ENCODE measurements at regions not wholly inside any gene's neighbourhood (a gene's known extent, or its start where the extent isn't known, plus 50 kb on each side); places are given as distances from the start of the nearest gene placed in this dataset.

- Histone ChIP-seq H3K23ac (ENCODE audit: low read length) (no peak overlapping the region), H3K27me3 (ENCODE audit: insufficient read depth, low read length) (no peaks in the 10 kb centered on the region), H4K8ac (ENCODE audit: low read depth, low read length) (no peak overlapping the region), H2BK120ac (ENCODE audit: insufficient read depth, low read length, poor library complexity) (no peak overlapping the region), H3K4ac (ENCODE audit: low read depth, low read length) (no peak overlapping the region), H3K36me3 (ENCODE audit: control insufficient read depth in 1 of 2, insufficient read depth in 2 of 2, low read length in 2 of 2) (no peaks in the 10 kb centered on the region), H3K9me3 (ENCODE audit: insufficient read depth, low read depth, low read length) (no peaks in the 10 kb centered on the region), H3K14ac (ENCODE audit: low read length) (no peak overlapping the region), H3K4me2 (ENCODE audit: low read length) (no peak overlapping the region), H4K12ac (ENCODE audit: low read depth, low read length) (no peak overlapping the region), H3K4me3 (ENCODE audit: low read depth, low read length) (no peak overlapping the region), H2BK5ac (ENCODE audit: low read depth, low read length, poor library complexity) (no peak overlapping the region), H3K4me1 (ENCODE audit: control insufficient read depth in 1 of 2, insufficient read depth in 2 of 2, low read length in 2 of 2) (no peaks in the 10 kb centered on the region), H3K27ac (ENCODE audit: low read depth, low read length) (no peak overlapping the region), H3K79me2 (ENCODE audit: control insufficient read depth, insufficient read depth, low read length, poor library complexity) (no peaks in the 10 kb centered on the region), H2AFZ (ENCODE audit: insufficient read depth, low read length, poor library complexity) (no peak overlapping the region), H4K91ac (ENCODE audit: low read depth, low read length) (no peak overlapping the region), H2AK5ac (ENCODE audit: low read length) (no peak overlapping the region), H2BK12ac (ENCODE audit: low read length) (no peak overlapping the region), H3K79me1 (ENCODE audit: low read length) (no peaks in the 10 kb centered on the region), H3K9ac (ENCODE audit: low read length) (no peak overlapping the region), H3K18ac (ENCODE audit: low read length) (no peak overlapping the region)
- WGBS (ENCODE audit: extremely low coverage, insufficient coverage, insufficient read length), result no CpG with 5 or more reads among the region's 4 CpGs
- no peak for DNase-seq
These were observed 1445.1 kb upstream of the TENM3 start for GRCh38 chr4:180798036-180798577.

- Histone ChIP-seq H2BK5ac (ENCODE audit: low read depth, low read length, poor library complexity) (no peak overlapping the region), H3K4me2 (ENCODE audit: low read length) (no peak overlapping the region), H3K36me3 (ENCODE audit: control insufficient read depth in 1 of 2, insufficient read depth in 2 of 2, low read length in 2 of 2) (no peaks in the 10 kb centered on the region), H3K79me2 (ENCODE audit: control insufficient read depth, insufficient read depth, low read length, poor library complexity) (no peaks in the 10 kb centered on the region), H3K79me1 (ENCODE audit: low read length) (no peaks in the 10 kb centered on the region), H3K27me3 (ENCODE audit: insufficient read depth, low read length) (no peaks in the 10 kb centered on the region), H3K9ac (ENCODE audit: low read length) (no peak overlapping the region), H4K8ac (ENCODE audit: low read depth, low read length) (no peak overlapping the region), H3K14ac (ENCODE audit: low read length) (no peak overlapping the region), H3K27ac (ENCODE audit: low read depth, low read length) (no peak overlapping the region), H3K9me3 (ENCODE audit: insufficient read depth, low read depth, low read length) (no peaks in the 10 kb centered on the region), H4K91ac (ENCODE audit: low read depth, low read length) (no peak overlapping the region), H3K4me3 (ENCODE audit: low read depth, low read length) (no peak overlapping the region), H3K18ac (ENCODE audit: low read length) (no peak overlapping the region), H2BK120ac (ENCODE audit: insufficient read depth, low read length, poor library complexity) (no peak overlapping the region), H3K23ac (ENCODE audit: low read length) (no peak overlapping the region), H2AK5ac (ENCODE audit: low read length) (no peak overlapping the region), H2AFZ (ENCODE audit: insufficient read depth, low read length, poor library complexity) (no peak overlapping the region), H2BK12ac (ENCODE audit: low read length) (no peak overlapping the region), H3K4ac (ENCODE audit: low read depth, low read length) (no peak overlapping the region), H3K4me1 (ENCODE audit: control insufficient read depth in 1 of 2, insufficient read depth in 2 of 2, low read length in 2 of 2) (no peaks in the 10 kb centered on the region), H4K12ac (ENCODE audit: low read depth, low read length) (no peak overlapping the region)
- DNase-seq, result no peak
- WGBS (ENCODE audit: extremely low coverage, insufficient coverage, insufficient read length), result no CpG with 5 or more reads among the region's 5 CpGs
These were observed 1443.4 kb upstream of the TENM3 start for GRCh38 chr4:180799798-180800197.

- Histone ChIP-seq H3K18ac (ENCODE audit: low read length) (no peak overlapping the region), H4K8ac (ENCODE audit: low read depth, low read length) (no peak overlapping the region), H3K23ac (ENCODE audit: low read length) (no peak overlapping the region), H3K14ac (ENCODE audit: low read length) (no peak overlapping the region), H2BK5ac (ENCODE audit: low read depth, low read length, poor library complexity) (no peak overlapping the region), H4K91ac (ENCODE audit: low read depth, low read length) (no peak overlapping the region), H3K9me3 (ENCODE audit: insufficient read depth, low read depth, low read length) (no peaks in the 10 kb centered on the region), H4K12ac (ENCODE audit: low read depth, low read length) (no peak overlapping the region), H3K4me2 (ENCODE audit: low read length) (no peak overlapping the region), H3K4me1 (ENCODE audit: control insufficient read depth in 1 of 2, insufficient read depth in 2 of 2, low read length in 2 of 2) (no peaks in the 10 kb centered on the region), H2BK120ac (ENCODE audit: insufficient read depth, low read length, poor library complexity) (no peak overlapping the region), H3K9ac (ENCODE audit: low read length) (no peak overlapping the region), H3K27ac (ENCODE audit: low read depth, low read length) (no peak overlapping the region), H2AFZ (ENCODE audit: insufficient read depth, low read length, poor library complexity) (no peak overlapping the region), H3K4me3 (ENCODE audit: low read depth, low read length) (no peak overlapping the region), H3K36me3 (ENCODE audit: control insufficient read depth in 1 of 2, insufficient read depth in 2 of 2, low read length in 2 of 2) (no peaks in the 10 kb centered on the region), H2AK5ac (ENCODE audit: low read length) (no peak overlapping the region), H3K27me3 (ENCODE audit: insufficient read depth, low read length) (no peaks in the 10 kb centered on the region), H3K4ac (ENCODE audit: low read depth, low read length) (no peak overlapping the region), H2BK12ac (ENCODE audit: low read length) (no peak overlapping the region), H3K79me2 (ENCODE audit: control insufficient read depth, insufficient read depth, low read length, poor library complexity) (no peaks in the 10 kb centered on the region), H3K79me1 (ENCODE audit: low read length) (no peaks in the 10 kb centered on the region)
- DNase-seq, result no peak
- no CpG with 5 or more reads among the region's 4 CpGs for WGBS (ENCODE audit: extremely low coverage, insufficient coverage, insufficient read length)
These were observed 1438.1 kb upstream of the TENM3 start for GRCh38 chr4:180805101-180805500.

GRCh38 chr4:180808862-180809261 is 1434.3 kb upstream of the TENM3 start:
- Histone ChIP-seq H2AK5ac (ENCODE audit: low read length) (no peak overlapping the region), H3K79me2 (ENCODE audit: control insufficient read depth, insufficient read depth, low read length, poor library complexity) (no peaks in the 10 kb centered on the region), H3K4me3 (ENCODE audit: low read depth, low read length) (no peak overlapping the region), H3K4ac (ENCODE audit: low read depth, low read length) (no peak overlapping the region), H2BK120ac (ENCODE audit: insufficient read depth, low read length, poor library complexity) (no peak overlapping the region), H3K79me1 (ENCODE audit: low read length) (no peaks in the 10 kb centered on the region), H4K91ac (ENCODE audit: low read depth, low read length) (no peak overlapping the region), H2BK12ac (ENCODE audit: low read length) (no peak overlapping the region), H4K8ac (ENCODE audit: low read depth, low read length) (no peak overlapping the region), H3K23ac (ENCODE audit: low read length) (no peak overlapping the region), H3K9ac (ENCODE audit: low read length) (no peak overlapping the region), H4K12ac (ENCODE audit: low read depth, low read length) (no peak overlapping the region), H2BK5ac (ENCODE audit: low read depth, low read length, poor library complexity) (no peak overlapping the region), H3K9me3 (ENCODE audit: insufficient read depth, low read depth, low read length) (no peaks in the 10 kb centered on the region), H3K27ac (ENCODE audit: low read depth, low read length) (no peak overlapping the region), H3K18ac (ENCODE audit: low read length) (no peak overlapping the region), H3K14ac (ENCODE audit: low read length) (no peak overlapping the region), H3K27me3 (ENCODE audit: insufficient read depth, low read length) (no peaks in the 10 kb centered on the region), H3K4me2 (ENCODE audit: low read length) (no peak overlapping the region), H3K4me1 (ENCODE audit: control insufficient read depth in 1 of 2, insufficient read depth in 2 of 2, low read length in 2 of 2) (no peaks in the 10 kb centered on the region), H2AFZ (ENCODE audit: insufficient read depth, low read length, poor library complexity) (no peak overlapping the region), H3K36me3 (ENCODE audit: control insufficient read depth in 1 of 2, insufficient read depth in 2 of 2, low read length in 2 of 2) (no peaks in the 10 kb centered on the region)
- no CpG with 5 or more reads among the region's 2 CpGs for WGBS (ENCODE audit: extremely low coverage, insufficient coverage, insufficient read length)
- no peak for DNase-seq
